Chondrocyte (in vitro differentiated cells): ENCODE measurements at regions not wholly inside any gene's neighbourhood (a gene's known extent, or its start where the extent isn't known, plus 50 kb on each side); places are given as distances from the start of the nearest gene placed in this dataset.

Experiments
- DNase-seq: peaks from one replicate; pipeline ENCODE4 v3.0.0; 2021; ENCODE audit warnings: mixed read lengths, low spot score
- H3K27ac Mint-ChIP-seq: one replicate; pipeline ENCODE4 v1.8.0; 2021; ENCODE audit warnings: mild to moderate bottlenecking, moderate library complexity, mixed read lengths; ENCODE audit not compliant: unreplicated experiment
- H3K27me3 Mint-ChIP-seq: 2 replicates; pipeline ENCODE4 v1.8.0; 2021; ENCODE audit warnings: low read depth, mixed read lengths
- H3K36me3 Mint-ChIP-seq: 2 replicates; pipeline ENCODE4 v1.8.0; 2021; ENCODE audit warnings: low read depth, mixed read lengths
- H3K4me1 Mint-ChIP-seq: 2 replicates; pipeline ENCODE4 v1.8.0; 2021; ENCODE audit warnings: low read depth, mild to moderate bottlenecking, mixed read lengths
- H3K4me3 Mint-ChIP-seq: one replicate; pipeline ENCODE4 v1.8.0; 2021; ENCODE audit warnings: mild to moderate bottlenecking, moderate library complexity, mixed read lengths; ENCODE audit not compliant: unreplicated experiment
- H3K9me3 Mint-ChIP-seq: 2 replicates; pipeline ENCODE4 v1.8.0; 2021; ENCODE audit warnings: low read depth, mixed read lengths
- TF ChIP-seq, protein P1 (sequence below): fragments of 200-600 bp; sonication (generic); IDR thresholded peaks from 2 replicates; pipeline ENCODE4 v1.5.0; 2021; ENCODE audit warnings: antibody characterized with exemption, mild to moderate bottlenecking, moderate library complexity

DNA sequence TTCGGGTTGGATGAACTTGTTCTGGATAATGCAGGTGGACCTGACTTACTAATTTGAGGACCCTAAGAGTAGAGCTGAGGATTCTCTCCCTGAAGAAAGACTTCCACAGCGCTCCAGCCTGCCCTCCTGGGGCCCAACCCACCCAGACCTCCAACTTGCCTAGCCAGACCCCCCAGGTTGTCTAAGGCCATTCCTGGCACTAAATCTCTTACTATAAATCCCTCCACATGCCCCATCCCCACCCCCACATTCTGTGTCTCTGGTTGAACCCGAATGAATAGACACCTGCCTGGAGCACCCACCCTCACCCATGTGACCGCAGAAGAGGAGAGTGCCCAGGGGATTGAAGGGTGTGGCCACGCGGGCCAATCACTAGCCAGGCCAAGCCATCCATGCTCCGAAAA lies 1480.0 kb downstream of the TBC1D22A start:
- peaks cover 20% of the 10 kb centered on the region for H3K27me3 Mint-ChIP-seq
- no peaks in the 10 kb centered on the region for H3K9me3 Mint-ChIP-seq
- TF ChIP-seq, protein P1, sequence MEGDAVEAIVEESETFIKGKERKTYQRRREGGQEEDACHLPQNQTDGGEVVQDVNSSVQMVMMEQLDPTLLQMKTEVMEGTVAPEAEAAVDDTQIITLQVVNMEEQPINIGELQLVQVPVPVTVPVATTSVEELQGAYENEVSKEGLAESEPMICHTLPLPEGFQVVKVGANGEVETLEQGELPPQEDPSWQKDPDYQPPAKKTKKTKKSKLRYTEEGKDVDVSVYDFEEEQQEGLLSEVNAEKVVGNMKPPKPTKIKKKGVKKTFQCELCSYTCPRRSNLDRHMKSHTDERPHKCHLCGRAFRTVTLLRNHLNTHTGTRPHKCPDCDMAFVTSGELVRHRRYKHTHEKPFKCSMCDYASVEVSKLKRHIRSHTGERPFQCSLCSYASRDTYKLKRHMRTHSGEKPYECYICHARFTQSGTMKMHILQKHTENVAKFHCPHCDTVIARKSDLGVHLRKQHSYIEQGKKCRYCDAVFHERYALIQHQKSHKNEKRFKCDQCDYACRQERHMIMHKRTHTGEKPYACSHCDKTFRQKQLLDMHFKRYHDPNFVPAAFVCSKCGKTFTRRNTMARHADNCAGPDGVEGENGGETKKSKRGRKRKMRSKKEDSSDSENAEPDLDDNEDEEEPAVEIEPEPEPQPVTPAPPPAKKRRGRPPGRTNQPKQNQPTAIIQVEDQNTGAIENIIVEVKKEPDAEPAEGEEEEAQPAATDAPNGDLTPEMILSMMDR = no peak
- no peak overlapping the region for H3K4me3 Mint-ChIP-seq
- no peaks in the 10 kb centered on the region for H3K36me3 Mint-ChIP-seq
- H3K4me1 Mint-ChIP-seq = no peaks in the 10 kb centered on the region
- no peak overlapping the region for H3K27ac Mint-ChIP-seq
- DNase-seq = no peak

DNA sequence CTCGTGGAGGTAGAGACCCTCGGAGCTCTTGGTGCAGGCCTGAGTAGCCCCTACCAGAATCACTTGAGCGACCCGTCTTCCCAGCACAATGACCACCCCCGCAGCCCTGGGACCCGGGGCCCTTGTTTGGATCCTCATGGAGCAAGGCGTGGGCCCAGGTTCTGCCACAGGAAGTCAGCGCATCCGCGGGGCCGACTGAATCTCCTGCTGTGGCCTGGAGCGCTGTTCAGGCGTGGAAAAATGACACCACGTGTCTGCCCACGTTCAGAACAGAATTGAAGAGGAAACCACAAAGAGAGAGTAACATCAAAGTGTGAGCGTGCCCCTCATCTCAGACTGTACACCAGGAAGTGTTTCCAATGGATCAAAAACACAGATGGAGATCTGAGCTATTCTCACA lies 1479.2 kb downstream of the TBC1D22A start:
- TF ChIP-seq, protein P1 = no peak
- no peak for DNase-seq
- H3K27me3 Mint-ChIP-seq = peaks cover 20% of the 10 kb centered on the region
- H3K9me3 Mint-ChIP-seq = no peaks in the 10 kb centered on the region
- no peak overlapping the region for H3K27ac Mint-ChIP-seq
- H3K4me1 Mint-ChIP-seq = no peaks in the 10 kb centered on the region
- no peak overlapping the region for H3K4me3 Mint-ChIP-seq
- no peaks in the 10 kb centered on the region for H3K36me3 Mint-ChIP-seq

DNA sequence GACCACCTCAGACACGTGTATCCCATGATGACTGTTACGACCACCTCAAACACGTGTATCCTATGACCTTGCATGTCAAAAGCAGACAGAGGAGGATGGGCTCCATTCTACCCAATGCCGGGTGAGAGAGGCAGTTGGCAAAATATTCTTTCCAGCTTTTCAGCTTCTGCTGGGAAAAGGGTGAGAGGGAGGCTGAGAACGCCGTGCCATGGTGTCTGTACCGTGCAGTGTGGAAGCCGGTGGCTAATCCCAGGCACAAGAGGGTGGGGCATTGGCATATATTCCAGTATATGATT lies 1478.4 kb downstream of the TBC1D22A start:
- Mint-ChIP-seq H3K4me1 (no peaks in the 10 kb centered on the region), H3K27ac (no peak overlapping the region), H3K9me3 (no peaks in the 10 kb centered on the region), H3K4me3 (no peak overlapping the region), H3K27me3 (peaks cover 15% of the 10 kb centered on the region), H3K36me3 (no peaks in the 10 kb centered on the region)
- DNase-seq = no peak
- TF ChIP-seq, protein P1 = no peak

DNA sequence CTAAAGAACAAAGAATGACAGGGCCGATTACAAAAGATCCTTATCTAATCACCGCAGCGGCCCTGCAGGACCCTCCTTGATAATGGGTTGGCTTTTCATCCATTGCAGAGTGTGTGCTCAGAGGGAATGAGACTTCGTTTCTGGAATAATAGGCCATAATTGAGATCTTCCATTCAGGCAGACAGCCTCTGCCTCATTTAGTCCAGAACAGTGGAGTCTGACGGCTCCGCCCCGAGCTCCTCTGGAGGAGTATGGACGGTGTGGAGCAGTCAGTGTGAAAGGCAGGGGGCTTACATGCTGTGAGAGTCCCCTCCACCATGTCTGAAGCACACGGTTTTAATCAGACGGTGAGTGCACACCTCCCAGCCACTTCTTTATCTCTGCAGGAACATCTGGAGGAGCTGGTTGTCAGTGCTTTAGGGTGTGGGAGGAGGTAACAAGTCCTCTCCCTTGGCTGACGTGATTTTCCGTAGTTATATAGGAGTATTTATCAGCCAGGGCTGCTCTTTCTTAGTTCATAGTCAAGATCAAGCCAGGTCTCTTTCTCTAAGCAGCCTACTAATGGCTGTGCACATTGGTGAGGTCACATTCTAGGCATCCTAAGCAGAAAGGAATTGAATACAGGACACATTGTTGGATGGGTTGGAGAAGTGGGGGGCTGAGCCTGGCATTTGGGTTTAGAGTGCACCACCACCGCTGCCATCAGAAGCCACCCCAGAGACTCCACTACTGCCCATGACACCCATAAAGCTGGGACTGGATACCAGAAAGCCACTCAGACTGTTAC lies 1477.9 kb downstream of the TBC1D22A start:
- Mint-ChIP-seq H3K9me3 (no peaks in the 10 kb centered on the region), H3K27me3 (peaks cover 15% of the 10 kb centered on the region), H3K27ac (no peak overlapping the region), H3K4me1 (no peaks in the 10 kb centered on the region), H3K36me3 (no peaks in the 10 kb centered on the region), H3K4me3 (no peak overlapping the region)
- TF ChIP-seq, protein P1 = no peak
- no peak for DNase-seq

DNA sequence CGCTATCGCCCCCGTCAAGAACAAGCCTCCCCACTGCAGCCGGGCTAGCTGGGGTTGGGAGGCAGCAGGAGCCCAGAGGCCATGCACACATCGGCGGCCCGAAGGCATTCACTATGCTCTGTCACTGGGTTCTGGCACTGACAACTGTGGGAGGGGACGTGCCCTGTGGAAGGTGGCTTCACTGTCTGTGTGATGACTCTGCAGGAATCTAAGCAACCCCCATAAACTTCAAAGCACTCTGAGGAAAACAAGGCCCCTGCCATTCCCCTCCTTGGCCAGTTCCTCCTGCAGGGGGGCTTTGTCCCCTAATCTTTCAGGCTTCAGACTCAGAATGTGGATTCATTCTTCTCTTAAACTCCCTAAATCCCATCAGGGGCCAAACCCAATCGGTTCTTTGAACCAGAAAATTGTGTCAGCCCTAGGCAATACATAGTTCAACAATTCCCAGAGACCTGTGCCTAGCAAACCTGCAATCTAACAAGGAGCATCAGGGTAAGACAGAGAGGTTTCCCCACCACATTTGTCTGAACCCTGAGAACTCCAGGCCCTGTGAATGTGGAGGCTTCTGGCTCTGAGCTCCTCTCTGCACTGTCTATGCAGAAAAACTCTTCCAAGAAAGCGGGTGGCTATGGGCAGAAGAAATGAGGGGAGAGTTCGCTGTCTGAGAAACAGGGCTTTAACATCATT lies 1477.2 kb downstream of the TBC1D22A start:
- H3K9me3 Mint-ChIP-seq = peaks cover 1% of the 10 kb centered on the region
- H3K36me3 Mint-ChIP-seq = no peaks in the 10 kb centered on the region
- no peaks in the 10 kb centered on the region for H3K4me1 Mint-ChIP-seq
- TF ChIP-seq, protein P1 = no peak
- H3K27ac Mint-ChIP-seq = no peak overlapping the region
- H3K27me3 Mint-ChIP-seq = peaks cover 15% of the 10 kb centered on the region
- no peak overlapping the region for H3K4me3 Mint-ChIP-seq
- DNase-seq = no peak
